WTC11 (cell line): ENCODE measurements at regions not wholly inside any gene's neighbourhood (a gene's known extent, or its start where the extent isn't known, plus 50 kb on each side); places are given as distances from the start of the nearest gene placed in this dataset.

Experiments
- ATAC-seq: fragments of 200-7000 bp; cut with Tn5 transposase; 2 replicates; pipeline ENCODE4 v1.10.0; 2021; ENCODE audit warnings: mild to moderate bottlenecking, moderate library complexity
- CTCF ChIA-PET: fragments of 300-600 bp; sonication (Branson Sonifier 250); formaldehyde crosslinking; loops from one replicate; lab custom pipeline; 2021; ENCODE audit warnings: antibody characterized with exemption; lab: Charles Lee
- POLR2A ChIA-PET: fragments of 350-600 bp; sonication (Branson Sonifier 250); formaldehyde crosslinking; loops from one replicate; lab custom pipeline; 2021; ENCODE audit warnings: antibody characterized with exemption; lab: Charles Lee
- DNase-seq: peaks from one replicate; pipeline ENCODE4 v3.0.0; 2021; ENCODE audit warnings: low spot score
- H3K27ac Mint-ChIP-seq: 2 replicates; pipeline ENCODE4 v1.8.0; 2021; ENCODE audit warnings: mixed read lengths
- H3K27me3 Mint-ChIP-seq: 2 replicates; pipeline ENCODE4 v1.8.0; 2021; ENCODE audit warnings: low read depth, mild to moderate bottlenecking, moderate library complexity, mixed read lengths
- H3K36me3 Mint-ChIP-seq: 2 replicates; pipeline ENCODE4 v1.8.0; 2021; ENCODE audit warnings: mixed read lengths
- H3K4me1 Mint-ChIP-seq: 2 replicates; pipeline ENCODE4 v1.8.0; 2022; ENCODE audit warnings: mixed read lengths
- H3K4me3 Mint-ChIP-seq: 2 replicates; pipeline ENCODE4 v1.8.0; 2021; ENCODE audit warnings: mild to moderate bottlenecking, moderate library complexity, mixed read lengths
- H3K9me3 Mint-ChIP-seq: 2 replicates; pipeline ENCODE4 v1.8.0; 2021; ENCODE audit warnings: mixed read lengths
- ATF2 ChIP-seq: sonication (generic); formaldehyde crosslinking; IDR thresholded peaks from 2 replicates; pipeline ENCODE4 v1.8.1; 2022; ENCODE audit warnings: low read depth, missing genetic modification reagents, borderline replicate concordance
- ATF6 ChIP-seq: sonication (generic); formaldehyde crosslinking; IDR thresholded peaks from 2 replicates; pipeline ENCODE4 v1.8.1; 2023; ENCODE audit warnings: mild to moderate bottlenecking, missing genetic modification reagents
- CREB1 ChIP-seq: sonication (generic); formaldehyde crosslinking; IDR thresholded peaks from 2 replicates; pipeline ENCODE4 v1.8.0; 2023; ENCODE audit warnings: mild to moderate bottlenecking, missing genetic modification reagents
- CREM ChIP-seq: sonication (generic); formaldehyde crosslinking; IDR thresholded peaks from 2 replicates; pipeline ENCODE4 v1.8.1; 2022; ENCODE audit warnings: mild to moderate bottlenecking, missing genetic modification reagents, moderate library complexity
- ESRRA ChIP-seq: sonication (generic); formaldehyde crosslinking; IDR thresholded peaks from 2 replicates; pipeline ENCODE4 v1.8.1; 2022; ENCODE audit warnings: mild to moderate bottlenecking, missing genetic modification reagents, borderline replicate concordance
- FOXP1 ChIP-seq: sonication (generic); formaldehyde crosslinking; IDR thresholded peaks from 2 replicates; pipeline ENCODE4 v1.8.0; 2022; ENCODE audit warnings: missing genetic modification reagents, mild to moderate bottlenecking, moderate library complexity, borderline replicate concordance
- HMGA2 ChIP-seq: fragments of 250-450 bp; sonication (Bioruptor Pico); IDR thresholded peaks from 2 replicates; pipeline ENCODE4 v1.4.0; 2021; ENCODE audit warnings: mild to moderate bottlenecking, moderate library complexity
- IRF2 ChIP-seq: sonication (generic); formaldehyde crosslinking; IDR thresholded peaks from 2 replicates; pipeline ENCODE4 v1.8.0; 2022; ENCODE audit warnings: low read depth, missing genetic modification reagents, borderline replicate concordance
- JUN ChIP-seq: sonication (generic); formaldehyde crosslinking; IDR thresholded peaks from 2 replicates; pipeline ENCODE4 v1.8.0; 2023; ENCODE audit warnings: mild to moderate bottlenecking, missing genetic modification reagents
- PREB ChIP-seq: sonication (generic); formaldehyde crosslinking; IDR thresholded peaks from 2 replicates; pipeline ENCODE4 v1.8.1; 2022; ENCODE audit warnings: mild to moderate bottlenecking, missing genetic modification reagents, moderate library complexity, borderline replicate concordance
- SOX15 ChIP-seq: fragments of 250-450 bp; sonication (Bioruptor Pico); IDR thresholded peaks from 2 replicates; pipeline ENCODE4 v1.9.0; 2021; ENCODE audit warnings: mild to moderate bottlenecking
- SP1 ChIP-seq: sonication (generic); formaldehyde crosslinking; conservative IDR thresholded peaks from 2 replicates; pipeline ENCODE4 v1.8.1; 2022; ENCODE audit warnings: missing genetic modification reagents
- TCF7 ChIP-seq: sonication (generic); formaldehyde crosslinking; IDR thresholded peaks from 2 replicates; pipeline ENCODE4 v1.8.0; 2022; ENCODE audit warnings: mild to moderate bottlenecking, low read depth, missing genetic modification reagents, moderate library complexity
- TEAD1 ChIP-seq: sonication (generic); formaldehyde crosslinking; IDR thresholded peaks from 2 replicates; pipeline ENCODE4 v1.8.0; 2022; ENCODE audit warnings: mild to moderate bottlenecking, missing genetic modification reagents
- ZNF121 ChIP-seq: sonication (generic); formaldehyde crosslinking; IDR thresholded peaks from 2 replicates; pipeline ENCODE4 v1.8.0; 2023; ENCODE audit warnings: missing genetic modification reagents
- ZNF138 ChIP-seq: sonication (generic); formaldehyde crosslinking; conservative IDR thresholded peaks from 2 replicates; pipeline ENCODE4 v1.8.1; 2022; ENCODE audit warnings: mild to moderate bottlenecking, moderate library complexity, missing genetic modification reagents
- ZNF263 ChIP-seq: sonication (generic); formaldehyde crosslinking; IDR thresholded peaks from 2 replicates; pipeline ENCODE4 v1.8.1; 2022; ENCODE audit warnings: low read depth, mild to moderate bottlenecking, moderate library complexity, missing genetic modification reagents
- ZNF281 ChIP-seq: sonication (generic); formaldehyde crosslinking; IDR thresholded peaks from 2 replicates; pipeline ENCODE4 v1.8.0; 2023; ENCODE audit warnings: mild to moderate bottlenecking, missing genetic modification reagents
- ZNF423 ChIP-seq: fragments of 250-450 bp; sonication (Bioruptor Pico); IDR thresholded peaks from 2 replicates; pipeline ENCODE4 v2.1.2; 2022; ENCODE audit warnings: mild to moderate bottlenecking, moderate library complexity
- TF ChIP-seq, protein P1 (sequence below): fragments of 250-450 bp; sonication (Bioruptor Pico); IDR thresholded peaks from 2 replicates; pipeline ENCODE4 v1.9.0; 2021; ENCODE audit warnings: moderate library complexity, mild to moderate bottlenecking, inconsistent platforms, borderline replicate concordance

DNA sequence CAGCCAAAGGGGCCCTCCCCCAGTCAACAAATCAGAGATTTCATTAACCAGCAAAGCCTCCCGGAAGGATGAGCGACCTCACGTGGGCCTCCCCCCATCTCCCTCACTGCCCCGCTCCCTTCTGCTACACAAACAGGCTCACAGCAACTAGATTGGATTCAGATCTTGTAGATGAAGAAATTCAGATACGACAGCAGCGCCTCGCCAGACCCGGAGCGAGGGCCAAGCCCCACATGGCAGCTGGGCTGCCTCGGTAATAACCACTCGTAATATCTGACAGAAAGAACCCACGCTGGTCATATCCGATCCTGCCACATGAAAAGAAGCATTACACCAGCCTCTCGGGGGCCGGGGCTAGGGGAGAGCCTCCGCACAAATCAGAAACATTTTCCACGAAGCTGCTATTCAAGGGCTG is 581.3 kb downstream of the BCOR start:
- POLR2A ChIA-PET, result no interaction called here
- H3K36me3 Mint-ChIP-seq, result no peaks in the 10 kb centered on the region
- H3K4me3 Mint-ChIP-seq, result no peak overlapping the region
- no peak overlapping the region for H3K27ac Mint-ChIP-seq
- H3K27me3 Mint-ChIP-seq, result no peaks in the 10 kb centered on the region; the same call in 1 of the 2 replicates
- DNase-seq (no peak), ATAC-seq (no peak)
- TF ChIP-seq CREB1 (CRISPR knock-in tag) (no peak), ZNF281 (CRISPR knock-in tag) (no peak)
- CTCF ChIA-PET, result interaction anchor here (0.6 kb wide), 1 partner anchor 357 kb away, joined by 3 read pairs; no protein-coding TSS in a partner anchor
- H3K4me1 Mint-ChIP-seq, result peaks cover 8% of the 10 kb centered on the region
- H3K9me3 Mint-ChIP-seq, result 0 out of 2 replicates have a peak, but pooled peaks cover 3% of the 10 kb centered on the region

GRCh38 chrX:39518476-39519029 is 579.2 kb downstream of the BCOR start:
- Mint-ChIP-seq H3K36me3 (no peaks in the 10 kb centered on the region), H3K4me1 (peaks cover 8% of the 10 kb centered on the region), H3K9me3 (peaks cover 3% of the 10 kb centered on the region; the same call in 1 of the 2 replicates)
- CTCF ChIA-PET, result no interaction called here
- ATAC-seq, result no peak
- TF ChIP-seq PREB (CRISPR knock-in tag), result no peak
- TF ChIP-seq CREM, result no peak
- no peak for TF ChIP-seq ZNF281 (CRISPR knock-in tag)
- TF ChIP-seq ZNF138, result no peak
- TF ChIP-seq ESRRA (CRISPR knock-in tag), result no peak
- no peak for TF ChIP-seq SOX15 (CRISPR knock-in tag)
- no peak for TF ChIP-seq JUN (CRISPR knock-in tag)
- TF ChIP-seq ZNF423 (CRISPR knock-in tag), result no peak
- no peak for TF ChIP-seq ZNF121
- TF ChIP-seq FOXP1 (CRISPR knock-in tag), result no peak
- TF ChIP-seq IRF2, result no peak
- no peak for TF ChIP-seq CREB1 (CRISPR knock-in tag)
- TF ChIP-seq ZNF263 (CRISPR knock-in tag), result no peak
- TF ChIP-seq TCF7 (CRISPR knock-in tag), result no peak
- no peak for TF ChIP-seq HMGA2 (CRISPR knock-in tag)
- no peak for TF ChIP-seq ATF2 (CRISPR knock-in tag)
- no peak for TF ChIP-seq TEAD1 (CRISPR knock-in tag)
- no peak for TF ChIP-seq SP1 (CRISPR knock-in tag)
- TF ChIP-seq ATF6 (CRISPR knock-in tag), result no peak
- TF ChIP-seq, protein P1, sequence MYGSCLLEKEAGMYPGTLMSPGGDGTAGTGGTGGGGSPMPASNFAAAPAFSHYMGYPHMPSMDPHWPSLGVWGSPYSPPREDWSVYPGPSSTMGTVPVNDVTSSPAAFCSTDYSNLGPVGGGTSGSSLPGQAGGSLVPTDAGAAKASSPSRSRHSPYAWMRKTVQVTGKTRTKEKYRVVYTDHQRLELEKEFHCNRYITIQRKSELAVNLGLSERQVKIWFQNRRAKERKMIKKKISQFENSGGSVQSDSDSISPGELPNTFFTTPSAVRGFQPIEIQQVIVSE (CRISPR knock-in tag), result no peak
- TF ChIP-seq, all 79 proteins: peak for 0
- POLR2A ChIA-PET, result no interaction called here
- DNase-seq, result no peak
- no peak overlapping the region for H3K4me3 Mint-ChIP-seq
- no peak overlapping the region for H3K27ac Mint-ChIP-seq
- H3K27me3 Mint-ChIP-seq, result no peaks in the 10 kb centered on the region; the same call in 1 of the 2 replicates
